Adipose tissue (tissue), 3 donors: ENCODE measurements at regions not wholly inside any gene's neighbourhood (a gene's known extent, or its start where the extent isn't known, plus 50 kb on each side); places are given as distances from the start of the nearest gene placed in this dataset.
"Not testable (repeated sequence)": the region's sequence is repeated elsewhere in the genome, so short reads cannot be mapped to it uniquely, and the experiment has no call there.

Experiments used
- H3K27ac ChIP-seq: one replicate; pipeline ENCODE4 v1.5.1; 2013; ENCODE audit warnings: low read depth, low read length
- whole genome bisulfite sequencing, 3 donors: extraction: QIAGEN DNeasy Blood & Tissue Kit; methylation state at CpG; one replicate each; pipeline ENCODE4 v1.1.7; 2013; 5-methylcytosine and 5-hydroxymethylcytosine counted together
- donor health status: healthy with polysubstance abuse.
- donor health status: Bipolar disorder and iron deficiency.
- donor health status: healthy.

- 97 to 100% (median 97%) methylated on average over 1 of the region's 1 CpG for WGBS, 3 donors
These were observed 593.1 kb upstream of the USP24 start for GRCh38 chr1:55808263-55808662.

GRCh38 chr1:55803429-55803828 is 588.3 kb upstream of the USP24 start:
- 38 to 84% (median 83%) methylated on average over 2 of the region's 2 CpGs for WGBS, 3 donors
- no peak overlapping the region for H3K27ac ChIP-seq

More at GRCh38 chr1:55808263-55808662, 593.1 kb upstream of the USP24 start:
- H3K27ac ChIP-seq: no peak overlapping the region

- 68 to 84% (median 75%) methylated on average over 2 of the region's 2 CpGs for WGBS, 3 donors
- no peak overlapping the region for H3K27ac ChIP-seq
These were observed 586.3 kb upstream of the USP24 start for GRCh38 chr1:55801481-55801880.

- WGBS, 3 donors: 55 to 80% (median 72%) methylated on average over 1 of the region's 1 CpG
- H3K27ac ChIP-seq: no peak overlapping the region
These were observed 585.3 kb upstream of the USP24 start for GRCh38 chr1:55800503-55800902.

GRCh38 chr1:55793856-55794255 is 578.7 kb upstream of the USP24 start:
- no peak overlapping the region for H3K27ac ChIP-seq
- WGBS, 3 donors: 92 to 96% (median 95%) methylated on average over 6 of the region's 6 CpGs

GRCh38 chr1:55792870-55793269 is 577.7 kb upstream of the USP24 start:
- H3K27ac ChIP-seq: no peak overlapping the region

- H3K27ac ChIP-seq: no peak overlapping the region
- WGBS, 3 donors: 89 to 97% (median 92%) methylated on average over 1 of the region's 1 CpG
These were observed 574.3 kb upstream of the USP24 start for GRCh38 chr1:55789466-55789865.

- WGBS, 3 donors: 53 to 69% (median 54%) methylated on average over 4 of the region's 4 CpGs
- H3K27ac ChIP-seq: no peak overlapping the region
These were observed 571.2 kb upstream of the USP24 start for GRCh38 chr1:55786396-55786795.

GRCh38 chr1:55784941-55785450 is 569.8 kb upstream of the USP24 start:
- WGBS, 3 donors: 67 to 92% (median 88%) methylated on average over 6 of the region's 6 CpGs
- not testable (repeated sequence) for H3K27ac ChIP-seq

GRCh38 chr1:55781944-55782482 is 566.8 kb upstream of the USP24 start:
- no peak overlapping the region for H3K27ac ChIP-seq

GRCh38 chr1:55781003-55781402 is 565.8 kb upstream of the USP24 start:
- WGBS, 3 donors: 93 to 98% (median 95%) methylated on average over 3 of the region's 3 CpGs
- no peak overlapping the region for H3K27ac ChIP-seq

More at GRCh38 chr1:55781944-55782482, 566.8 kb upstream of the USP24 start:
- 66 to 79% (median 68%) methylated on average over 3 of the region's 3 CpGs for WGBS, 3 donors

GRCh38 chr1:55777545-55777944 is 562.4 kb upstream of the USP24 start:
- no peak overlapping the region for H3K27ac ChIP-seq
- 91 to 98% (median 96%) methylated on average over 2 of the region's 2 CpGs for WGBS, 3 donors

GRCh38 chr1:55775007-55775406 is 559.8 kb upstream of the USP24 start:
- no peak overlapping the region for H3K27ac ChIP-seq
- 71 to 95% (median 83%) methylated on average over 3 of the region's 3 CpGs for WGBS, 3 donors

- H3K27ac ChIP-seq: no peak overlapping the region
- 84 to 90% (median 90%) methylated on average over 3 of the region's 3 CpGs for WGBS, 3 donors
These were observed 559.3 kb upstream of the USP24 start for GRCh38 chr1:55774446-55774845.

GRCh38 chr1:55773211-55773940 is 558.2 kb upstream of the USP24 start:
- 44 to 92% (median 87%) methylated on average over 4 of the region's 4 CpGs for WGBS, 3 donors
- H3K27ac ChIP-seq: no peak overlapping the region

GRCh38 chr1:55768327-55768952 is 553.3 kb upstream of the USP24 start:
- WGBS, 3 donors: 89 to 95% (median 94%) methylated on average over 1 of the region's 1 CpG
- no peak overlapping the region for H3K27ac ChIP-seq

- H3K27ac ChIP-seq: no peak overlapping the region
- 84 to 92% (median 90%) methylated on average over 3 of the region's 3 CpGs for WGBS, 3 donors
These were observed 552.0 kb upstream of the USP24 start for GRCh38 chr1:55767171-55767570.

- WGBS, 3 donors: 87 to 94% (median 88%) methylated on average over 3 of the region's 3 CpGs
- not testable (repeated sequence) for H3K27ac ChIP-seq
These were observed 550.3 kb upstream of the USP24 start for GRCh38 chr1:55765505-55765904.

GRCh38 chr1:55751776-55752175 is 536.6 kb upstream of the USP24 start:
- H3K27ac ChIP-seq: no peak overlapping the region
- WGBS, 3 donors: 79 to 93% (median 79%) methylated on average over 2 of the region's 2 CpGs

- no peak overlapping the region for H3K27ac ChIP-seq
- WGBS, 3 donors: 70 to 98% (median 86%) methylated on average over 1 of the region's 1 CpG
These were observed 535.4 kb upstream of the USP24 start for GRCh38 chr1:55750628-55750995.
